Brain microvascular endothelial cell (primary cell): ENCODE measurements at regions not wholly inside any gene's neighbourhood (a gene's known extent, or its start where the extent isn't known, plus 50 kb on each side); places are given as distances from the start of the nearest gene placed in this dataset.
A peak's percentile ranks its signal among the peaks of the same experiment; 100 is the strongest.

Experiments
- DNase-seq: peaks from one replicate; pipeline ENCODE4 v3.0.0-alpha.2; 2020
- H3K27ac ChIP-seq: fragments of 250-450 bp; sonication (Bioruptor Pico); 2 replicates; pipeline ENCODE4 v1.5.1; 2020; ENCODE audit warnings: mild to moderate bottlenecking, moderate library complexity
- H3K27me3 ChIP-seq: fragments of 250-450 bp; sonication (Bioruptor Pico); replicated peaks from 2 replicates; pipeline ENCODE4 v1.5.1; 2020; ENCODE audit warnings: mild to moderate bottlenecking
- H3K36me3 ChIP-seq: fragments of 250-450 bp; sonication (Bioruptor Pico); replicated peaks from 2 replicates; pipeline ENCODE4 v1.5.1; 2020; ENCODE audit warnings: mild to moderate bottlenecking
- H3K4me3 ChIP-seq: 2 replicates; pipeline ENCODE4 v1.5.1; 2011; ENCODE audit warnings: low read depth, mild to moderate bottlenecking, control low read depth, low read length, moderate library complexity
- in situ Hi-C: cut with HindIII; loops from 2 replicates; pipeline ENCODE4 v1.10.0; 2017; ENCODE audit warnings: low sequenced_read_pairs, low pct_ligation_motif_present
- TF ChIP-seq, protein P1 (sequence below): IDR thresholded peaks from 2 replicates; pipeline ENCODE4 v1.5.1; 2011; ENCODE audit warnings: low read depth, mild to moderate bottlenecking, moderate library complexity, low read length, control low read depth, inconsistent platforms; ENCODE audit errors: missing control alignments

DNA sequence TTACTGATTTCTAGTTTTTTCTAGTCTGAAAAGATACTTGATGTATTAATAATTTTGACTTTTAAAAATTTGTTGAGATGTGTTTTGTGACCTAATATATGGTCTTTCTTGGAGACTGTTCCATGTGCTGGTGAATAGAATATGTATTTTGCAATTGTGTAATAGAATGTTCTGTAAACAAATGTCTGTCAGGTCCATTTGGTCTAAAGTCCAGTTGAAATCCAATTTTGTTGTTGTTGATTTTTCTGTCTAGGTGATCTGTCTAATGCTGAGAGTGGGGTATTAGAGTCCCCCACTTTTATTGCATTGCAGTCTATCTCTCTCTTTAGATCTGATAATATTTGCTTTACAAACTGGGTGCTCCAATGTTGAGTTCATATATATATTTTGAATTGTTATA, 175.8 kb downstream of the RPAP3 start:
- no peaks in the 10 kb centered on the region for H3K36me3 ChIP-seq
- no peak for DNase-seq
- in situ Hi-C loops, result no loop called here
- H3K4me3 ChIP-seq, result no peak overlapping the region
- TF ChIP-seq, protein P1, sequence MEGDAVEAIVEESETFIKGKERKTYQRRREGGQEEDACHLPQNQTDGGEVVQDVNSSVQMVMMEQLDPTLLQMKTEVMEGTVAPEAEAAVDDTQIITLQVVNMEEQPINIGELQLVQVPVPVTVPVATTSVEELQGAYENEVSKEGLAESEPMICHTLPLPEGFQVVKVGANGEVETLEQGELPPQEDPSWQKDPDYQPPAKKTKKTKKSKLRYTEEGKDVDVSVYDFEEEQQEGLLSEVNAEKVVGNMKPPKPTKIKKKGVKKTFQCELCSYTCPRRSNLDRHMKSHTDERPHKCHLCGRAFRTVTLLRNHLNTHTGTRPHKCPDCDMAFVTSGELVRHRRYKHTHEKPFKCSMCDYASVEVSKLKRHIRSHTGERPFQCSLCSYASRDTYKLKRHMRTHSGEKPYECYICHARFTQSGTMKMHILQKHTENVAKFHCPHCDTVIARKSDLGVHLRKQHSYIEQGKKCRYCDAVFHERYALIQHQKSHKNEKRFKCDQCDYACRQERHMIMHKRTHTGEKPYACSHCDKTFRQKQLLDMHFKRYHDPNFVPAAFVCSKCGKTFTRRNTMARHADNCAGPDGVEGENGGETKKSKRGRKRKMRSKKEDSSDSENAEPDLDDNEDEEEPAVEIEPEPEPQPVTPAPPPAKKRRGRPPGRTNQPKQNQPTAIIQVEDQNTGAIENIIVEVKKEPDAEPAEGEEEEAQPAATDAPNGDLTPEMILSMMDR, result no peak
- no peak overlapping the region for H3K27ac ChIP-seq
- H3K27me3 ChIP-seq, result no peaks in the 10 kb centered on the region

DNA sequence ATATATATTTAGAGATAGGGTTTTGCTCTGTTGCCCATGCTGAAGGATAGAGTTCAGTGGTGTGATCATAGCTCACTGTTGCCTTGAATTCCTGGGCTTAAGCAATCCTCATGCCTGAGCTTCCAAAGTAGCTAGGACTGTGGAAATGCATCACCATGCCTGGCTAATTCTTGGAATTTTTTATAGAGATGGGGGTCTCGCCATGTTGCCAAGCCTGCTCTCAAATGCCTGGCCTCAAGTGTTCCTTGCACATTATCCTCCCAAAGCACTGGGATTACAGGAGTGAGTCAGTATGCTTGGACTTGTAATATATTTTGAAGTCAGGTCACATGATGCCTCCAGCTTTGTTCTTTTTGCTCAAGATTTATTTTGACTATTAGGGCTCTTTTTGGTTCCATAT, 178.0 kb downstream of the RPAP3 start:
- TF ChIP-seq, protein P1, result no peak
- Histone ChIP-seq H3K27ac (no peak overlapping the region), H3K27me3 (no peaks in the 10 kb centered on the region), H3K4me3 (no peak overlapping the region), H3K36me3 (no peaks in the 10 kb centered on the region)
- in situ Hi-C loops, result no loop called here
- no peak for DNase-seq

DNA sequence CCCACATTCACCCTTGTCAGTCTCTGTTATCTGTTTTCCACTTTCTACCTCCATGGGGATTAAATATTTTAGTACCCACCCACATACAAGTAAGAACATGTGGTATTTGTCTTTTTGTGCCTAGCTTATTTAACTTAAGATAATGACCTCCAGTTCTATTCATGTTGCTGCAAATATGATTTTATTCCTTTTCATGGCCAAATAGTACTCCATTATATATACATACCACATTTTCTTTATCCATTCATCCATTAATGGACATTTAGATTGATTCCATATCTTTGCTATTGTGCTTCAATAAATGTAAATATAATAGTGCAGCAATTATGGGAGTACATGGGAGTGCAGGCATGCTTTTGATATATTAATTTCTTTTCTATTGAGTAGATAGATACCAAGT, 185.8 kb downstream of the RPAP3 start:
- Histone ChIP-seq H3K36me3 (no peaks in the 10 kb centered on the region), H3K4me3 (no peak overlapping the region), H3K27me3 (no peaks in the 10 kb centered on the region), H3K27ac (no peak overlapping the region)
- TF ChIP-seq, protein P1, result no peak
- in situ Hi-C loops, result no loop called here
- no peak for DNase-seq

DNA sequence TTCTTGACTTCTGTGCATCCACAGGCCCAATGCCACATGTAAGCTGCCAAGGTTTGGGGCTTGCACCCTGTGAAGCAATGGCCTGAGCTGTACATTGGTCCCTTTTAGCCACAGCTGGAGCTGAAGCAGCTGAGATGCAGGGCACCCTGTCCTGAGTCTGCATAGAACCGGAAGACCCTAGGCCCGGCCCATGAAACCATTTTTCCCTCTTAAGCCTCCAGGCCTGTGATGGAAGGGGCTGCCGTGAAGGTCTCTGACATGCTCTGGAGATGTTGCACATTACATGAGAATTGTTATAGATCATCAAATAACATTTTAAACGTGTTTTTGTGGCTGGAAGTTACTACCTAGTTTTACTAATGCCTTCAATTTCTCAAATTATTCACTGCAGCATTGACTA, 188.7 kb downstream of the RPAP3 start:
- Histone ChIP-seq H3K27ac (no peak overlapping the region), H3K4me3 (no peak overlapping the region), H3K27me3 (no peaks in the 10 kb centered on the region), H3K36me3 (no peaks in the 10 kb centered on the region)
- in situ Hi-C loops, result no loop called here
- TF ChIP-seq, protein P1, result no peak
- DNase-seq, result no peak

DNA sequence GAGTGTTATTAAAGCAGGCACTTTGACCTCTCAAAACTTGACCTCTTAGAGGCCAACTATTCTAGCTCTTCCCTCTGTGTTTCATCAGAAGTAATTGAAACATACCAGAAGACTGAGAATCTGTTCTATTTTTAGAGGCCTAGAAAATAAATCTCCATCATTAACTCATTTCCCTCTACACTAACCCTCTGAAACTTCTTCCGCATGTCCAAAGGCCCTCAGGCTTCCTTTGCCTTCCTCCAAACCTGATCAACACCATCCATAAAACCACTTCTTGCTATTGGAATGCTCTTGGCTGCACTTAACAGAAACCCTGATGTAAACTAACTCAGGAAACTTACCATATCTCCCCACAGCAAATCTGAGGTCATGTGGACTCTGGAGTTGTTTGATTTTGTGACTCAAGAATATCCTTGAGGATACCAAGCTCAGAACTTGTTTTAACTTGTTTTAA, 196.4 kb downstream of the RPAP3 start:
- no peaks in the 10 kb centered on the region for H3K36me3 ChIP-seq
- H3K4me3 ChIP-seq, result no peak overlapping the region
- H3K27me3 ChIP-seq, result no peaks in the 10 kb centered on the region
- TF ChIP-seq, protein P1, result no peak
- in situ Hi-C loops, result no loop called here
- H3K27ac ChIP-seq, result no peak overlapping the region
- DNase-seq, result peak; percentile 7

DNA sequence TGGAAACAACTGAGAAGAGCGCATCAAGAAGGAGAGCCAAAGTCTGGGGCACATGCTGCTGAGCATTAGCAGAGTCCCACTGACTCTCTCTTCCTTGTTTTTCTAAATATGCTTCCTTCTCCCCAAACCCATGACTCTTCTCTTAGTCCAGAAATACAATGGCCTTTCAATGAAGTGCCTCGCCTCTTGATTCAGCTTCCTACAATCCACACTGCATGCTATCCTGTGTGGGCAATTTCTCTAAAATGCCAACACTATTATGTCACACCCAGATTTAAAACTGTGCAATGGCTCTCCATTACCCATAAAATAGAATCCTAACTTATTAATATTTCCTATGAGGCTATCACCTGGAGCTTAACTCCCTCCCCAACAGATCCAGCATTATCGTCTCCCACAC, 198.6 kb downstream of the RPAP3 start:
- TF ChIP-seq, protein P1, result no peak
- Histone ChIP-seq H3K4me3 (no peak overlapping the region), H3K27ac (no peak overlapping the region), H3K36me3 (no peaks in the 10 kb centered on the region), H3K27me3 (no peaks in the 10 kb centered on the region)
- DNase-seq, result no peak
- in situ Hi-C loops, result no loop called here
